HG03460 (cell line): ENCODE measurements at regions not wholly inside any gene's neighbourhood (a gene's known extent, or its start where the extent isn't known, plus 50 kb on each side); places are given as distances from the start of the nearest gene placed in this dataset.

ENCODE experiments used
- ATAC-seq: cut with Tn5 transposase; IDR thresholded peaks from one replicate; pipeline ENCODE4 v1.9.1; 2021; ENCODE audit not compliant: unreplicated experiment

DNA sequence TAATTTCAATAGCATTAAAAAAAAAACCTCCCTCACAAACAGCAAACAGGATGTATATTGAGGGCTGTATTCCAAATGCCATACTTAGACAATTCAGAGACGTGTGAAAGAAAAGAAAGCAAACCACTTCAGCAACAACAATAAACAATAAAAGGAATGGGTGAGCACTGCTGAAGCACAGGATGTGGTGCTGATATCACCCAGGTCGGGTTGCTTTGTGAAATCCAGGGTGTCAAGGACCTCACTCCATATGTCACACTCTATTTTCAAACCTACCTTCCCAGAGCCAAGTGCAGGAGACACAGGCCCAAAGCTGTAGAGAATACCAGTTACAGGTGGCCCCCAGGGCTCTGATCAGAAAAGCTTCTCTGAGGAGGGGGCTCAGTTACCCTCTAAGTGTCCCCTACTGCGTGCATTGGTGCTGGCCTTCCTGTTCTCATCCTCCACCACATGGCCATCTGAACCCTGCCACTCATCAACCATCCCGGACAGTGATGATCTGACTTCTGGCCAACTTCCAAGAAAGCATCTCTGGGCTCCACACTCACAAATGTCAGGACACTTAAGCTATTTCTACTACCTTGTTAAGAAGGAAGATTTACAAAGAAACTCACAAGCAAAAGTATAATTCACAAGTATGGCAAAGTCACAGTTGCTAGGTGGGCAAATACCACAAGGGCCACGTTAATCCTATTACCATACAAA, 363.0 kb downstream of the SS18 start:
- ATAC-seq: no peak

DNA sequence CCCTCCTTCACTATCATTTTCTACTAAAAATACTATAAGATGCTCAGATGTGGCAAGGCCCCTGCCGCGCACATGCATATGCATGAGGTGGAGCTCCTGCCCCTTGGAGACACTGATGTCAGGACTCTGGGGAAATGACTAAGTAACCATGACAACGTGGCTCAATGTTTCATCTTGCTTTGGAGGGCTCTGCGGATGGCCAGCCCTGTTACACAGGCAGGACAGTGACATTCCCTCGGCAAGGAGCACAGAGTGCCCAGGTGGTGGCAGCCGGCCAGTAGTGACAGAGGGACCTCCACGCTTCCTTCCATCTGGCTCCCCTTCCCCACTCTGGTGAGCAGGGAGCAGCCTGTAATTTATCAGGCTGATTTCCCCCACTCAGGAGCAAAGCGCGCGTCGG, 364.1 kb downstream of the SS18 start:
- ATAC-seq: no peak

DNA sequence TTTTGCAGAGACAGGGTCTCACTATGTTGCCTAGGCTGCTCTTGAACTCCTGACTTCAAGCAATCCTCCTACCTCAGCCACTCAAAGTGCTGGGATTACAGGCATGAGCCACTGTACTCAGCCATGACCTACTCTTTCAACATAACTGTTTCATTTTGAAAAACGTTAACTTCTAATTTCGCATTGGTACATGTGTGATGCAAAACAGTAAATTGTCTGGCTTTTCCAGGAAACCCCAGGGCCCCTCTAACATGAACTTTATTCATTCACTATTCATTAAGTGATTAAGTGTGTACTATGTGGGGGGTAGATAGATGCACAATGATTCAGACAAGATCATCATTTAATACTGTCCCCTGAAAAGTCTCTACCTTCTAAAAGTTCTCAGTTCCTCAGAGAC, 364.9 kb downstream of the SS18 start:
- no peak for ATAC-seq

DNA sequence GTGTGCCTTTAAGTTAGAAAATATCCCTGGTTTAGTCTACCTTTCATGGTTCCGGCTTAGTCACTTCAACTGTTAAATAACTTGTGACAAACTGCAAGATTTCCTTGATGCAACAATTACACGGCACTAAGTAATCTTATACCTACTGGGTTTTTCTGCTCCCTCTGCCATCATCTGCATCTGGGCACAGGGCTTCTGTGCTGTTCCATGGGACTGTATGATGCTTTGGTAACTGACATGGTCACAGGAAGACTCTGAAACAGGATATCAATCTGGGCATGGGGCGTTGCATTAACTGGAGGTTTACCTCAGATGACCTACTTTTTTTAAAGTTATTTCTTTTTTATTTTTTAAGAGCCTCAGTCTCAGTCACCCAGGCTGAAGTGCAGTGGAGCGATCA, 365.4 kb downstream of the SS18 start:
- no peak for ATAC-seq

DNA sequence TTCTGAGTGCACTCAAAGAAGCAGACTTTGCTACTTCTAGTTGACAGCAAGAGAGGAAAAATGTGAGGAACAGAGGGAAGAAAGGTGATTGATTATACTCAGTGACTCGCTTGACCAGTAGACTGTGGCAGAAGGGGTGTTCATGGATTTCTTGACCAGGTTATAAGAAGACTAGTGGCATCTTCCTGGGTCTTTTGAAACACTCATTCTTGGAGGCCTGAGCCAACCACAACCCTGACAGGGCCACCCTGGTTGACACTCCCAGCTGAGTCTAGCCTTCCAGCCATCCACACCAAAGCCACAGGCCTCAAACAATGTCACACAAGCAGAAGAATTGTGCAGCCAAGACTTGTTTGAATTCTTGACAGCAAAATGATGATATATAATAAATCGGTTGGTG, 366.3 kb downstream of the SS18 start:
- ATAC-seq: no peak

DNA sequence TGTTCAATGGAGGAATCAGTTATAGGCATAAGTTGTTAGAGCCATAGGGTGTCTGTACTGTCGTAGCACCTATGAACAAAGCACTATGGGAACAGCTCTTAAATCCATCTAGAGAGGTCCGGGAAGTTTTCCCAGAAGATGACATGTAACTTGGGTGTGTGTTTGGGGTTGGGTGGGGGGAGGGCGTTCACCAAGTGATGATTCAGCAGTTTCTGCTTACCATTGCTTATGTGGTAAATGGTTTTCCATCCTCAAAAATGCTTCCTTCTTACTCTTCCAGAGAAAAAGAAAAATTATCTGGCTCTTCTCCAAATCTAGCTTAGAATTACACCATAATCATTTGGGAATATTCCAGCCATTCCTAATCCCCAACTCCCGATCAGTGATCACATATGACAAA, 361.1 kb upstream of the ZNF521 start:
- no peak for ATAC-seq

DNA sequence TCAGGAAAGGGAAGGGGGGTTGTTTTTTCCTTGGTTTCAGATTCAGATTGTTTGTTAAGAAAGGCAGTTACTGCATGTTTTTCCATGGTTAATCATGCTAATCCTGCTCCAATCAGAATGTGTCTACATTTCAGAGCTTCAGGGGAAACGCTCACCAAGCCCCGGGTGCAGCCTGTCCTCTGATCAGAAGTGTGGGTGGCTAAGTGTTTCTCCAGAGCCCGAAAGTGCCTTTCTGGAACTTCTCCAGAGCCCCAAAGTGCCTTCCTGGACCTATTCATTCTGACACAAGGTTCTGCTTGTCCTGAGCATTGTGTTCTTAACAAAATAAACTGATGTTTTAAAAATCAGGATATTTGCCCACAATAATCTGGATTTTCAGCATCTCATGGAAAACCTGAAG, 359.0 kb upstream of the ZNF521 start:
- no peak for ATAC-seq

DNA sequence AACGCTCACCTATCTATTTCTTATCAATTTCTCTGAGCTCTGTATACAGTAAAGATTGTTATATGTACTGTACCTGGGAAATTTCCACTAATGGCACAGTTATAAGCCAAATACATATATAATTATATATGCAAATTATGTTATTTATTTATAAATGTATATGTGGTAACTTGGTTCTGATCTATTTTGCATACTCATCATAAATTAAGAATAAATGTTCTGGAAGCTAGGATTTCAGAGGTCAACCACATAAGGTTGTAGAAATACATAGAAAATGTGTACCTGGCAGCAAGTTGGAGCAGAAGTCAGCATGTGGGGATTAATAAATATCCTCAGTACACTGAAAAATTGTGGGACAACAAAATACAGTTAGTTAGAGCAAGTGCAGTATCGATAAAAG, 353.7 kb upstream of the ZNF521 start:
- no peak for ATAC-seq

DNA sequence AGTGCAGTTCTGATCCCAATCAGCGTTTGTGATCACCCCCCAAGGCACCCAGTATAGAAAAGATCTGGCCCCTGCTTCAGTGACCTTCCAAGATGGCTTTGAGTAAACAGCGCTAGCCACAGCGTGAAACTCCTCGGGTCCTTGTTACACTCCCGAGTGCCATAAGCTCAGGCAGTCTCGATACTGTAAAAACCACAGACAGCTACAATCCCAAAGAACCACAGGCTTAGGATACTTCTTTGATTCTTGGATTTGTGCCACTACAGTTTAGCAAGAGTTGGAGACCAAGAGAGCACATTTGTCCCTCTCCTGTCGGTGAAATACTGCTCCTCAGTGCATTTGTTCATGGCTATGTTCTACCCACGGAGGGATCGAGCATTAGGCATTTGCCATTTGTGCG, 352.5 kb upstream of the ZNF521 start:
- ATAC-seq: no peak

DNA sequence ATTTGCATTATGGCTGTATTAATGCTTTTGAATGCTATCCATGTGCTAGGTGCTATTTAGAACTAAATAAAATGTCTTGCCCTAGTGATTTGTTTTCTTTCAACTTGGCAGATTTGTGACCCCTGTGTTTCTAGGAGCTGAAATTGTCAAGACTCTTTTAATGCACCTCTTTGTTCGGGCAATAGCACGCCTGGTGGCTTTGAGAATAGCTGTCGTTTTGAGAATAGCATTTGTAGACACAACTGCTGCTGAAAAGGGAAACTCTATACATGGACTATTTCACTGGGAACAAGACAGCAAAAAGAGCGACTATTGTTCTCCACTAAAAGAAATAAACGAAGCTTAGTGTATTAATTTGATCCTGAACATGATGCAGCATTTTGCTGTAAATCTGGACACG, 352.1 kb upstream of the ZNF521 start:
- no peak for ATAC-seq

DNA sequence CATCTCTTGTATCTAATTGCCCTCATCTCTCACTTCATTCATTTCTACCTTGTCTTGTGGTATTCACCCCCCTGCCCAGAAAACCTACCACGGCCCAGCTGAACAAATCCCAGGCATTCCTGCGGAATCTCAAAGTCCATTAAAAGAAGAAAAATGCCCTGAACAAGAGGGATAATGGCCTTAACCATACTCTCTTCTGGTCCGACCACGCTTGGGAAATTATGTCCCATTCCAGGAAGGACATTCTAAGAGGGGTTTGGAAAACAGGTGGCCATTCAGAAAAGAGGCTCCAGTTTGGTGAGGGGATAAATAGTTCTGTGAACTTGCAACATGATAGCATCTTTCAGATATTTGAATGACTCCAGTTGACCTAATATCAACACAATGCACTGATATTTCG, 349.9 kb upstream of the ZNF521 start:
- ATAC-seq: no peak

DNA sequence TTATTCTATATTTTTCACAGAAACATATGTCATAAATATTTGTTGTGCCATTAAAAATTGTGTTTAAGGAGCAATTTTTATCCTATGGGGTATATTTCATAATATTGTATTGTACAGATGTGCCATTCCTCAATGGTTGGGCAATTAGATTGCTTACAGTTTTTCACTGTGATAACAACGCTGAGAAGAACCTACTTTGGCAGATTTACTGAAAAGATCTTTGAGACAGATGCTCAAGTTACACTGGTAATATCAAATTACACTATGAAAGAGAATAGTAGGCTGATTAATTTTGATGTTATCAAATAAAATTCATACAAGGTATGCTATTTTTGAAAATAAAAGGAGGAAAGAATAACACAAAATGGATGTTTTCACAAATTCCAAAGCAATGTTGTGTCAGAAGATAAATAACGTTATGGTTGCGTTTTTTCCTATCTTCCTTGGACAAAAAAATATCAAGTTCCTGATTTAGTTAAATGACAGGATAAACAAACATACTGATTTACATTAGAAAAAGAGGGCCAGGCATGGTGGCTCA, 335.1 kb upstream of the ZNF521 start:
- ATAC-seq: no peak

DNA sequence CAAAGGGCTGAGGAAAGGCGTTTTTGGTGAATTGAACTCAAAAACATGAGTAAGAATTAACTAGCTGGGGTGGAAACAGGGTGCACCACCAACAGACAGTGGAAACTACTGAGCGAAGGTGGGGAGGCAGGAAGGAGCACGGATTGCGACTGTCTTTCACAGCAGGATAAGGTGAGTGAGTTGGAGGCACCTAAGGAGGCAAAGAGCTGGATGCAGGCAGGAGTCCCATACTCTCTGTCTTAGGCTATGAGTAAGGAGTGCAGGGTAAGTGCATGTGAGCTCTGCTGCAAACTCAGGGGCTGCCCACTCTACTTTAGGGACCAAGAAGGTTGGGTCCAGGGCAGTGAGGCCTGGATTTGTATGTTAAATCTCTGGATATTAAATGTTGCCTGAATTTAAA, 333.1 kb upstream of the ZNF521 start:
- no peak for ATAC-seq

DNA sequence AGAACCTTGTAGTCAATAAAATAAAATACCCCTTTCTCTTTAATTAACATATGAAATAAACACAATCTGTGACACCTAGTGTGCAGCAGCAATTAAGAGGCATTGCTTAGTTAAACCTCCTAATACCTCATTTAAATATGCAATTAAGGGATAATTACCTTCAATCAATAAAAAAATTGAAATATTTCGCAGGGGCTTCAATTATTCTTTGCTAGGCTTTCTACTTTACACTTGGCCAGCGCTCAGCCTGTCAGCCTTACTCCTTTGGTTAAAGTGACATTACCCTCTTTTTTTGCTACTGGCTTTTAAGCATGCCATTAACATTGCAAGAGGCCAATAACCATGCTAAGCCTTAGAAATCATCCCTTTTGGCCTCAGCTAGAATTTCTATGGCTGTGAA, 327.5 kb upstream of the ZNF521 start:
- no peak for ATAC-seq

DNA sequence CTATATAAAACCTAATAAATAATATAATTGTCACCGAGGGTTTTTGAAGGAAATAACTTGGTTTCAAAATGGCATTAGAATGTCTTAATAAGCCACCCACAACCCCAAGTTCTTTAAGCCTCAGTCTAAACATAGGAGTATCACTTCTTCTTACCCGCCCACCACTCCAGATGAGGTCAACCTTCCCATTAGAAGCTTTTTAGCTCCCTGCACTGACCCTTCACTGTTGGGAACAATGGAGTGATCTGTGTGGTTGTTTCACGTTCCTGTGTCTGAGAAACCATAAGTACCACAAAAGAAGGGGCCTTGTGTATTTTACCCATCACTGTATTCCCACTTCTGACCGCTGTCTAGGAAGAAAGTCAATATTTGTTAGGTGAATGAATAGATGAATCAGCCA, 326.3 kb upstream of the ZNF521 start:
- no peak for ATAC-seq

DNA sequence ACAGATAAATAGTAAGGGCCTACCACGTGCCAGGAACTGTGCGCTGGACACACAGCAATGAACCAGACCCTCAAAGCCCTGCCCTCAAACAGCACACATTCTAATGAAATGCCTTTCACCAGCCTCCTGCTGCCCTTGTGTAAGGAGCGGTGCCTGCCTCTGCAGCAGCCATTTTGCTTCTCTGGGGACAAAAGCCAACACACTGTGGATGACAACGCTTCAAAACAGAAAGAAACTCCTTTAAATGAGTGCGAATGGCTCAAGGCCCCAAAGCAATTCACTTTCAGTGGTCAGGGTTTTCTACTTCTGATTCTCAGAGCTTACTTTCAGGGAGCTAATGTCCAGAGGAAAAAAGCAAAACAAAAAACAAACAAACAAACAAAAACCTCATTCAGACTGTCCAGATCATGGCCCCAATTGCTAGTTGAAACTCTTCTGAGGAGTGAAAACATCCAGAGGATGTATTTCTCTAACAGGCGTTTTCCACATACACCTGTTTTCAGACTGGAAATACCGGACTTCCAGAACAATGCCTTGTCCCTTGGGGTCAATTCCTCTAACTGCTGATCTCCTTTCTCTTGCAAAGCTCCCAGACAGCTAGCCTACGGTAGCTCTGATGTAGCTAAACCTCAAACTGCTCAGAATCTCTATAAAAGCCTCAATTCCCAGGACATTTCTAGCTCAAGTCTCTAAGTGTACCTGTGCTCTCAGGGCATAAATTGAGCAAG, 323.3 kb upstream of the ZNF521 start:
- ATAC-seq: no peak

DNA sequence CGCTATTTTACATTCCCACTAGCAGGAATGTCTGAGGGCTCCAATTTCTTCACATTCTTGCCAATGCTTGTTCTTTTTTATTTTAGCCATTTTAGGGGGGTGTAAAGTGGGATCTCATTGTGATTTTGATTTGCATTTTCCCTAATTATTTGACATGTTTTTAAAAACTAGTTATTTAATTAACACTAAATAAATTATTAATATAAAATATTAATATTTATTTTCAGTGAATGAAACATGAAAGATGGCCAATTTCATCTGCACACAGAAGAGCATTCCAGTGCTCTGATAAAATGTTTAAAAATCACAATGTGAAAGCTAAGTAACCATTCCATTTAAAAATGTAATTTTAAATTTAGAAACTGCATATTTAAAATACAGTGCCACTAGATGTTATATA, 322.2 kb upstream of the ZNF521 start:
- no peak for ATAC-seq

DNA sequence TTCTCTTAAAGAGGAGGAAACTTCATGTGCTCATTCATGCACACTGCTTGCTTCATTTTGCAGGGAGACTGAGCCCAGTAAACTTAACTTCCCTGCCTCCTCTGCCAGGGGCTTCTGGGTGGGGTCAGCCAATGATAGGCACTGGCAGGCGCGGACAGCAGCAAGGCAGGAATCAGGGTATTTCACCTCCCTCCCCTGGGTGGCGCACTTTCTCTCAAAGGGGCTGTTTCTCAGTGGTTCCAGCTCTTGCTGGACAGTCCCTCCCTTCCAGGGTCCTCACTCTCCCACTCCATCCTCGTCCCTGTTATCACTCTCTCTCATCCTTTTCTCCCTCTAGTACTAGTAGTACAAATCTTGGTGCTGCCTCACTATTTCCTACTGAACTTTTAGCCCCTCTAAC, 320.5 kb upstream of the ZNF521 start:
- no peak for ATAC-seq

DNA sequence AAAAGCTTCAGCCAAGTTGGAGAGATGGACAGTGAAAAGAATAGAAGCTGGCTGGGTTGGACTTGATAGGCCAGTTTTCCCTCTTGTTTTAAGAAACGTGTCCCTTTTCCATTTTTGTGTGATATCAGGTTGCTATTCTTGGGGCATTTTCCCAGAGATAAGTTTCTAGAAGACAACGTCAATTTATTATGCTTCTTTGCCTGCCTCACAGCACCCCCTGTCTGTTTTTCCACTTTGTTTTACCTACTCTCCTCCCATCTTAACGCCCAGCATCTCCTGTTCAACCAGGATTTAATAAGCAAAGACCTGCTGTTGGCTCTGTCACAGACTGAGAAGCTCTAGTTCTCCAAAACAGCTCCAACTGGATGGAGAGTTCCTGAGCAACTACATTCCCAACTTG, 317.8 kb upstream of the ZNF521 start:
- no peak for ATAC-seq

DNA sequence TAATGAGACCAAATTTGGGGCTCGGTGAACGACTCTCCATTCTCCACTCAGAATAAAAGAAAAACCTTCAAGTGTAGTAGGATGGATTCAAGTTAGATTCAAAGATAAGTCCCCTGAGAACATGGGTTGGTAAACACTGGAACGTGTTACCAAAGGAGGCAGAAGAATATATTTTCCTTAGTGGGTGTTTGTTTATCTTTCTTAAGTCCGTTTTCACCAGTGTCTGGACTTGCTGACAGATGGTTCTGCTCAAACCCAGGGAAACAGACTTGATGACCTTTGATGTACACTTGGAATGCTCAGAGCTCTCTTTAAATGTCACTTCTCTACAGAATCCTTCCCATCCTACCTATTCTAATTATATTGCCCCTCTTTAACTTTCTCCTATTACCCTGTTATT, 310.3 kb upstream of the ZNF521 start:
- ATAC-seq: no peak

DNA sequence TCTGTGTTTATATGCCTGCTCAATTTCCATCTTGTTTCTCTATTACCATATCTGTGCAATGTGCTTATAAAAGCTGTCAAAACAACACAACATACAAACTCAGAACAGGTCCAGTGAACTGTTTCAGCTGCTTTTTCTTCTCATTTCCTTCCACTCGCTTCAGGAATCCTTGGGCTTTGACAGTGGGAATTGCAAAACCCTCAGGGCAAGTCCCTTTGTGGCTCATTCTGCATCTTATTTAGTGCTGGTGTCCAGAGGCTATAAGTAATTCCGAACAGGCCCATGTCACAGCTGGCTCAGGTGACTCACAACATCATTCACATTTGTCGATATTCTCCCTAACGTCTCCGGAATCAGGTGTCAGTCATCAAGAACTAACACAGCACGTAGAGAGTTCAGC, 309.9 kb upstream of the ZNF521 start:
- ATAC-seq: no peak

DNA sequence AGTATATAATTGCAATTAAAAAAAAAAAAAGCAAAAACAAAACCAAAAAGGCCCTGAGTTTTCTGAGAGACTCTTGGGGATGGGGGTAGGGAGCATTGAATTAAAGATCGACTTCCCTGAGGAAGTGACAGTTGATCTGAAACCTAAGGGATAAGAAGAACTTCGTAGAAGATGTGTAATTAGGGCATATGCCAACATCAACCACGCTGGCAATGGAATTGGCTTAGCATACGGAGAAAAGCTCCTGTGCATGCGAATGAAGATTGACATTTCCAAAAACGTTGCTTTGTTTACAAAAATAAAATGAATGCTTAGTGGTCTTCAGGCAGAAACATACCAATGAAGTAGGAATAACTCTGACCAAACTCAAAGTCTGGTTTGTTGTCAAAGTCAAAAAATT, 307.6 kb upstream of the ZNF521 start:
- no peak for ATAC-seq

DNA sequence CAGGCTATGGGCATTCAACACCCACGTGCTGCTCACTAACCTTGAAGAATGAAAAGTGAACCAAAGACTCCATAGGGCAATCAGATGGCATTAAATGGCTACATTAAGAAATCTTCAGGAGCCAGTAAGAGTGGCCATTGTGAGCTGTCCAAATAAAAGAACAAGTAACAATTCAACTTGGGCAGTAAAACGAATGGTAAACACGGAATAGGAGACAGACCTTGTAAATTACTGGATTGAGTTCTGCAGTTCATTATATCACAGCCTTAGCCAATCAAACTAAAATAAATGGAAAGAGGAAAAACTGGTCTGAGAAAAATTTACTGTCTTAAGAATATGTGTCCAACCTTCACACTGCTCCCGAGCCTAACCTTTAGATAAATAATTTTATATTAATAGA, 306.5 kb upstream of the ZNF521 start:
- no peak for ATAC-seq
